GM12878 (cell line): ENCODE measurements at regions not wholly inside any gene's neighbourhood (a gene's known extent, or its start where the extent isn't known, plus 50 kb on each side); places are given as distances from the start of the nearest gene placed in this dataset.

ENCODE experiments used
- ATAC-seq: fragments of 200-7000 bp; cut with Tn5 transposase; 3 replicates; pipeline ENCODE4 v1.9.1; 2020; ENCODE audit warnings: mild to moderate bottlenecking, moderate library complexity
- BruUV-seq: library from RNA; stranded (reverse); fragments of 400-500 nt; replicated peaks from 2 replicates; lab custom pipeline; 2021; lab: Mats Ljungman, UMichigan
- CTCF ChIA-PET: fragments of 300-600 bp; sonication (Branson Sonifier 250); formaldehyde crosslinking; extraction: SDS; loops from one replicate; lab custom pipeline; 2021; ENCODE audit warnings: inconsistent platforms; lab: Yijun Ruan, JAX
- POLR2A ChIA-PET: fragments of 350-600 bp; formaldehyde crosslinking; extraction: SDS; loops from one replicate; lab custom pipeline; 2021; ENCODE audit warnings: inconsistent platforms; lab: Charles Lee
- RAD21 ChIA-PET: fragments of 300-600 bp; sonication (Branson Sonifier 250); formaldehyde crosslinking; loops from one replicate; lab custom pipeline; 2023; ENCODE audit warnings: antibody characterized with exemption; ENCODE audit not compliant: unreplicated experiment; lab: Charles Lee
- SMC1A ChIA-PET: fragments of 300-600 bp; sonication (Branson Sonifier 250); formaldehyde crosslinking; loops from one replicate; lab custom pipeline; 2023; ENCODE audit not compliant: unreplicated experiment, uncharacterized antibody; lab: Charles Lee
- DNase-seq: peaks from one replicate; pipeline ENCODE4 v3.0.0-alpha.2; 2011; ENCODE audit warnings: low read depth, low spot score
- FAIRE-seq: peaks from 3 replicates; lab custom pipeline; 2011; peaks lifted over from hg19 to GRCh38; lab: Jason Lieb, UNC
- H2AFZ ChIP-seq: 2 replicates; pipeline ENCODE4 v1.6.0; 2011; ENCODE audit warnings: low read depth, low read length, control low read depth; ENCODE audit not compliant: control insufficient read depth
- H3K27ac ChIP-seq: 2 replicates; pipeline ENCODE4 v1.5.1; 2011; ENCODE audit warnings: control low read depth; ENCODE audit not compliant: control insufficient read depth, insufficient read depth
- H3K27me3 ChIP-seq, 2 experiments: replicated peaks in 1 of 2; 2 replicates each; pipeline versions ENCODE4 v1.6.0 to v1.6.1; 2011; ENCODE audit warnings: low read length in 1 of 2; ENCODE audit not compliant: control insufficient read depth in 2 of 2, insufficient read depth in 2 of 2
- H3K36me3 ChIP-seq, 2 experiments: 2 replicates each; pipeline ENCODE4 v1.5.1; 2011; ENCODE audit warnings: low read length in 1 of 2; ENCODE audit not compliant: control insufficient read depth in 2 of 2, insufficient read depth in 2 of 2
- H3K4me1 ChIP-seq: 2 replicates; pipeline ENCODE4 v1.6.1; 2011; ENCODE audit warnings: mild to moderate bottlenecking, low read length, moderate library complexity, mixed read lengths; ENCODE audit not compliant: control insufficient read depth, insufficient read depth
- H3K4me2 ChIP-seq: 2 replicates; pipeline ENCODE4 v1.6.0; 2011; ENCODE audit warnings: control low read depth; ENCODE audit not compliant: control insufficient read depth, insufficient read depth
- H3K4me3 ChIP-seq: fragments of 200-600 bp; sonication (generic); 2 replicates; pipeline ENCODE4 v1.5.1; 2016
- H3K79me2 ChIP-seq: 2 replicates; pipeline ENCODE4 v1.6.0; 2011; ENCODE audit warnings: low read length; ENCODE audit not compliant: control insufficient read depth, insufficient read depth
- H3K9ac ChIP-seq: 2 replicates; pipeline ENCODE4 v1.8.0; 2011; ENCODE audit warnings: low read length, control low read depth, mixed read lengths; ENCODE audit not compliant: control insufficient read depth, insufficient read depth
- H3K9me3 ChIP-seq: replicated peaks from 3 replicates; pipeline ENCODE4 v1.5.1; 2011; ENCODE audit warnings: mild to moderate bottlenecking, low read length; ENCODE audit not compliant: control insufficient read depth, insufficient read depth
- H4K20me1 ChIP-seq: 2 replicates; pipeline ENCODE4 v1.6.0; 2011; ENCODE audit not compliant: control insufficient read depth, insufficient read depth
- BACH1 ChIP-seq: fragments of 450-650 bp; IDR thresholded peaks from 2 replicates; pipeline ENCODE4 v1.6.1; 2017; ENCODE audit warnings: mild to moderate bottlenecking, borderline replicate concordance
- HDAC6 ChIP-seq: fragments of 200-600 bp; sonication (generic); IDR thresholded peaks from one replicate; pipeline ENCODE4 v1.8.0; 2017; ENCODE audit warnings: antibody characterized with exemption; ENCODE audit not compliant: unreplicated experiment
- HDGF ChIP-seq: fragments of 450-650 bp; IDR thresholded peaks from 2 replicates; pipeline ENCODE4 v1.6.1; 2016; ENCODE audit warnings: antibody characterized with exemption
- NFYA ChIP-seq: IDR thresholded peaks from 2 replicates; pipeline ENCODE4 v1.6.1; 2011; ENCODE audit warnings: low read depth, mild to moderate bottlenecking, low read length, improper control_type of control experiment, borderline replicate concordance
- POLR2AphosphoS2 ChIP-seq: IDR thresholded peaks from 2 replicates; pipeline ENCODE4 v1.6.1; 2011; ENCODE audit warnings: low read depth, mild to moderate bottlenecking, low read length, improper control_type of control experiment, moderate library complexity
- SMAD5 ChIP-seq: IDR thresholded peaks from 2 replicates; pipeline ENCODE4 v1.6.1; 2016; ENCODE audit warnings: antibody characterized with exemption, low read depth
- TAF1 ChIP-seq: IDR thresholded peaks from 2 replicates; pipeline ENCODE4 v1.6.1; 2011; ENCODE audit warnings: mild to moderate bottlenecking, low read depth, low read length, borderline replicate concordance
- whole genome bisulfite sequencing: methylation state at CpG from one replicate; pipeline ENCODE4 v1.1.6; 2016; ENCODE audit warnings: low lambda C conversion rate; ENCODE audit not compliant: insufficient replicate concordance, insufficient coverage; ENCODE audit errors: missing lambda C conversion rate; 5-methylcytosine and 5-hydroxymethylcytosine counted together
- in situ Hi-C: fragments of 300-500 bp; cut with MboI; formaldehyde crosslinking; loops from 9 replicates; pipeline ENCODE4 v1.14.3; 2018; ENCODE audit warnings: mixed read lengths
- intact Hi-C: fragments of 100-400 bp; cut with micrococcal nuclease; formaldehyde crosslinking; loops from one replicate; pipeline ENCODE4 v1.14.2; 2022; ENCODE audit not compliant: unreplicated experiment
- TF ChIP-seq, protein P1 (sequence below): IDR thresholded peaks from 2 replicates; pipeline ENCODE4 v1.6.1; 2012; ENCODE audit warnings: mild to moderate bottlenecking, low read depth, low read length
- TF ChIP-seq, protein P2 (sequence below): fragments of 450-650 bp; IDR thresholded peaks from 2 replicates; pipeline ENCODE4 v1.6.1; 2018; ENCODE audit warnings: mild to moderate bottlenecking, low read depth, moderate library complexity; ENCODE audit not compliant: partially characterized antibody
- TF ChIP-seq, protein P3 (sequence below), 3 experiments: IDR thresholded peaks in 2 of 3; conservative IDR thresholded peaks in 1 of 3; 2 replicates each; pipeline ENCODE4 v1.5.1; 2011; ENCODE audit warnings: low read depth in 3 of 3, low read length in 3 of 3, mild to moderate bottlenecking in 3 of 3, control low read depth in 2 of 3, moderate library complexity in 2 of 3, inconsistent platforms in 1 of 3, mixed read lengths in 1 of 3; ENCODE audit not compliant: control insufficient read depth in 2 of 3, insufficient read depth in 1 of 3; ENCODE audit errors: extremely low read depth in 1 of 3

DNA sequence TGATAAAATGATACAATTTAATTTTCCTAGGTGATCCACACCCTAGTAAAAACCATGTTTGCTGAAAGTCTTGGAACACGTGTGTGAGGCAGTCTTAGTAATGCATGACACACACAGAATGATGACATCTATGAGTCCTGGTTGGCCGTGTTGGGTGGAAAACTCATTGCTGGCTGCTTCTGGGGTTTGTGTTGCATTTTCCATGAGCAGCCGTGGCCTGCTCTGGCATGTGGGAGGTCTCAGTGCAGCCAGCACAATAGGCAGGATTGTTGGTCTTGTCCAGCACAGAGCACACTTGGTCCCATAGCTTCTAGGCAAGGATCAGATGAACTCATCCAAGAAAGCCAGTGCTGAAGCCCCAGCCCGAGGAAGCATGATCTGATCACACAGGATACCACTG lies 172.8 kb upstream of the UBE3A start (continued):
- TF ChIP-seq SMAD5 (no peak), NFYA (no peak), POLR2AphosphoS2 (no peak), BACH1 (no peak)
- TF ChIP-seq, all 136 proteins: peak for 0

DNA sequence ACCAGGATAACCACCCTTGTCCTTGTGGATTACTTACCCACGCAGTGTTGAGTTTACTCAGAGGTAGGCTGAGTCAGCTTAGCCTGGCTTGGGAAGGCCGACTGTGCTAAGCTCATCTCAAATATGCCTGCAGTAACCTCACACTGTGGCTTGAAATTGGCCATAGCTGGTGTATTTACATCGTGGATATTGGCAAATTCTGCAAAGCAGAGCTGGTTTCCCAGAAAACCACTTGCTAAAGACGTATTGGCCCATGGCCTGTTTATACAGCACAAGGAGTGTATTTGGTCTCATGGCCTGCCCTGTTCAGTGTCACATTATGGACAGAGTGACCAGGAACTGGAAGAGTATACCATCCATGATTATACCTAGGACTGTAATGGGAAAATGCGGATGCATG lies 170.5 kb upstream of the UBE3A start:
- ChIA-PET POLR2A (no interaction called here), SMC1A (no interaction called here), RAD21 (no interaction called here), CTCF (interaction anchor here (0.6 kb wide), 1 partner anchor 101 kb away, joined by 3 read pairs; no protein-coding TSS in a partner anchor)
- no peak for FAIRE-seq
- no peak overlapping the region for H3K9ac ChIP-seq
- no peak overlapping the region for H2AFZ ChIP-seq
- H3K36me3 ChIP-seq = no peaks in the 10 kb centered on the region
- H4K20me1 ChIP-seq = no peaks in the 10 kb centered on the region
- no peak for DNase-seq
- no peaks in the 10 kb centered on the region for H3K4me1 ChIP-seq
- no peak for ATAC-seq
- no peak overlapping the region for H3K27ac ChIP-seq
- no peak overlapping the region for H3K4me3 ChIP-seq
- 18% methylated on average over 5 of the region's 5 CpGs for WGBS
- no TSS peak for BruUV-seq
- no peaks in the 10 kb centered on the region for H3K27me3 ChIP-seq
- intact Hi-C loops (no loop called here), in situ Hi-C loops (no loop called here)
- H3K4me2 ChIP-seq = no peak overlapping the region
- TF ChIP-seq, protein P1, sequence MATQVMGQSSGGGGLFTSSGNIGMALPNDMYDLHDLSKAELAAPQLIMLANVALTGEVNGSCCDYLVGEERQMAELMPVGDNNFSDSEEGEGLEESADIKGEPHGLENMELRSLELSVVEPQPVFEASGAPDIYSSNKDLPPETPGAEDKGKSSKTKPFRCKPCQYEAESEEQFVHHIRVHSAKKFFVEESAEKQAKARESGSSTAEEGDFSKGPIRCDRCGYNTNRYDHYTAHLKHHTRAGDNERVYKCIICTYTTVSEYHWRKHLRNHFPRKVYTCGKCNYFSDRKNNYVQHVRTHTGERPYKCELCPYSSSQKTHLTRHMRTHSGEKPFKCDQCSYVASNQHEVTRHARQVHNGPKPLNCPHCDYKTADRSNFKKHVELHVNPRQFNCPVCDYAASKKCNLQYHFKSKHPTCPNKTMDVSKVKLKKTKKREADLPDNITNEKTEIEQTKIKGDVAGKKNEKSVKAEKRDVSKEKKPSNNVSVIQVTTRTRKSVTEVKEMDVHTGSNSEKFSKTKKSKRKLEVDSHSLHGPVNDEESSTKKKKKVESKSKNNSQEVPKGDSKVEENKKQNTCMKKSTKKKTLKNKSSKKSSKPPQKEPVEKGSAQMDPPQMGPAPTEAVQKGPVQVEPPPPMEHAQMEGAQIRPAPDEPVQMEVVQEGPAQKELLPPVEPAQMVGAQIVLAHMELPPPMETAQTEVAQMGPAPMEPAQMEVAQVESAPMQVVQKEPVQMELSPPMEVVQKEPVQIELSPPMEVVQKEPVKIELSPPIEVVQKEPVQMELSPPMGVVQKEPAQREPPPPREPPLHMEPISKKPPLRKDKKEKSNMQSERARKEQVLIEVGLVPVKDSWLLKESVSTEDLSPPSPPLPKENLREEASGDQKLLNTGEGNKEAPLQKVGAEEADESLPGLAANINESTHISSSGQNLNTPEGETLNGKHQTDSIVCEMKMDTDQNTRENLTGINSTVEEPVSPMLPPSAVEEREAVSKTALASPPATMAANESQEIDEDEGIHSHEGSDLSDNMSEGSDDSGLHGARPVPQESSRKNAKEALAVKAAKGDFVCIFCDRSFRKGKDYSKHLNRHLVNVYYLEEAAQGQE = no peak
- no peak for TF ChIP-seq HDAC6
- TF ChIP-seq, protein P2, sequence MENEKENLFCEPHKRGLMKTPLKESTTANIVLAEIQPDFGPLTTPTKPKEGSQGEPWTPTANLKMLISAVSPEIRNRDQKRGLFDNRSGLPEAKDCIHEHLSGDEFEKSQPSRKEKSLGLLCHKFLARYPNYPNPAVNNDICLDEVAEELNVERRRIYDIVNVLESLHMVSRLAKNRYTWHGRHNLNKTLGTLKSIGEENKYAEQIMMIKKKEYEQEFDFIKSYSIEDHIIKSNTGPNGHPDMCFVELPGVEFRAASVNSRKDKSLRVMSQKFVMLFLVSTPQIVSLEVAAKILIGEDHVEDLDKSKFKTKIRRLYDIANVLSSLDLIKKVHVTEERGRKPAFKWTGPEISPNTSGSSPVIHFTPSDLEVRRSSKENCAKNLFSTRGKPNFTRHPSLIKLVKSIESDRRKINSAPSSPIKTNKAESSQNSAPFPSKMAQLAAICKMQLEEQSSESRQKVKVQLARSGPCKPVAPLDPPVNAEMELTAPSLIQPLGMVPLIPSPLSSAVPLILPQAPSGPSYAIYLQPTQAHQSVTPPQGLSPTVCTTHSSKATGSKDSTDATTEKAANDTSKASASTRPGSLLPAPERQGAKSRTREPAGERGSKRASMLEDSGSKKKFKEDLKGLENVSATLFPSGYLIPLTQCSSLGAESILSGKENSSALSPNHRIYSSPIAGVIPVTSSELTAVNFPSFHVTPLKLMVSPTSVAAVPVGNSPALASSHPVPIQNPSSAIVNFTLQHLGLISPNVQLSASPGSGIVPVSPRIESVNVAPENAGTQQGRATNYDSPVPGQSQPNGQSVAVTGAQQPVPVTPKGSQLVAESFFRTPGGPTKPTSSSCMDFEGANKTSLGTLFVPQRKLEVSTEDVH = no peak
- TF ChIP-seq HDGF = no peak
- TF ChIP-seq TAF1 = no peak
- TF ChIP-seq SMAD5 = no peak
- TF ChIP-seq, protein P3, sequence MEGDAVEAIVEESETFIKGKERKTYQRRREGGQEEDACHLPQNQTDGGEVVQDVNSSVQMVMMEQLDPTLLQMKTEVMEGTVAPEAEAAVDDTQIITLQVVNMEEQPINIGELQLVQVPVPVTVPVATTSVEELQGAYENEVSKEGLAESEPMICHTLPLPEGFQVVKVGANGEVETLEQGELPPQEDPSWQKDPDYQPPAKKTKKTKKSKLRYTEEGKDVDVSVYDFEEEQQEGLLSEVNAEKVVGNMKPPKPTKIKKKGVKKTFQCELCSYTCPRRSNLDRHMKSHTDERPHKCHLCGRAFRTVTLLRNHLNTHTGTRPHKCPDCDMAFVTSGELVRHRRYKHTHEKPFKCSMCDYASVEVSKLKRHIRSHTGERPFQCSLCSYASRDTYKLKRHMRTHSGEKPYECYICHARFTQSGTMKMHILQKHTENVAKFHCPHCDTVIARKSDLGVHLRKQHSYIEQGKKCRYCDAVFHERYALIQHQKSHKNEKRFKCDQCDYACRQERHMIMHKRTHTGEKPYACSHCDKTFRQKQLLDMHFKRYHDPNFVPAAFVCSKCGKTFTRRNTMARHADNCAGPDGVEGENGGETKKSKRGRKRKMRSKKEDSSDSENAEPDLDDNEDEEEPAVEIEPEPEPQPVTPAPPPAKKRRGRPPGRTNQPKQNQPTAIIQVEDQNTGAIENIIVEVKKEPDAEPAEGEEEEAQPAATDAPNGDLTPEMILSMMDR (IDR thresholded peaks at IDR 0.05 in 2 of 3, conservative IDR thresholded peaks at IDR 0.05 in 1 of 3; ENCODE audit: control insufficient read depth in 2 of 3, extremely low read depth in 1 of 3, insufficient read depth in 1 of 3, low read depth in 3 of 3, low read length in 3 of 3) = no peak
- H3K79me2 ChIP-seq = no peaks in the 10 kb centered on the region
- no peaks in the 10 kb centered on the region; the same call in 2 of the 3 replicates for H3K9me3 ChIP-seq
